ENCODE measurements at regions not wholly inside any gene's neighbourhood (a gene's known extent, or its start where the extent isn't known, plus 50 kb on each side); places are given as distances from the start of the nearest gene placed in this dataset.

GRCh38 chr13:90382425-90382824, 965.1 kb upstream of the MIR17HG start:
- TF ChIP-seq CTCF (IDR thresholded peaks at IDR 0.05) = no peak
- Histone ChIP-seq H3K36me3 (no peaks in the 10 kb centered on the region), H3K4me3 (no peak overlapping the region), H3K27ac (no peak overlapping the region), H3K27me3 (no peaks in the 10 kb centered on the region), H3K9me3 (no peaks in the 10 kb centered on the region), H3K4me1 (no peaks in the 10 kb centered on the region)
- intact Hi-C loops (cut with DNase I) = no loop called here
- DNase-seq (ENCODE audit: low spot score in 2 of 2) = no peak

- Histone ChIP-seq H3K27ac (no peak overlapping the region), H3K4me1 (no peaks in the 10 kb centered on the region), H3K27me3 (no peaks in the 10 kb centered on the region), H3K4me3 (no peak overlapping the region), H3K9me3 (no peaks in the 10 kb centered on the region), H3K36me3 (no peaks in the 10 kb centered on the region)
- intact Hi-C loops (cut with DNase I) = no loop called here
- no peak for DNase-seq (ENCODE audit: low spot score in 2 of 2)
- TF ChIP-seq CTCF (IDR thresholded peaks at IDR 0.05) = no peak
Measured at GRCh38 chr13:90385781-90386489, 961.6 kb upstream of the MIR17HG start.

- no peak for DNase-seq (ENCODE audit: low spot score in 2 of 2)
- Histone ChIP-seq H3K36me3 (no peaks in the 10 kb centered on the region), H3K27me3 (no peaks in the 10 kb centered on the region), H3K4me3 (no peak overlapping the region), H3K9me3 (peaks cover 0 to 8% of the 10 kb centered on the region in 2 donors), H3K27ac (no peak overlapping the region), H3K4me1 (no peaks in the 10 kb centered on the region)
- no peak for TF ChIP-seq CTCF (IDR thresholded peaks at IDR 0.05)
- intact Hi-C loops (cut with DNase I) = no loop called here
Measured at GRCh38 chr13:90388887-90389452, 958.5 kb upstream of the MIR17HG start.

GRCh38 chr13:90389537-90389936, 958.0 kb upstream of the MIR17HG start:
- H3K4me1 ChIP-seq = no peaks in the 10 kb centered on the region
- H3K4me3 ChIP-seq = no peak overlapping the region
- DNase-seq (ENCODE audit: low spot score in 2 of 2) = no peak
- H3K36me3 ChIP-seq = no peaks in the 10 kb centered on the region
- H3K27me3 ChIP-seq = no peaks in the 10 kb centered on the region
- no peak overlapping the region for H3K27ac ChIP-seq
- peaks cover 0 to 8% of the 10 kb centered on the region in 2 donors for H3K9me3 ChIP-seq
- intact Hi-C loops (cut with DNase I) = no loop called here
- TF ChIP-seq CTCF (IDR thresholded peaks at IDR 0.05) = no peak

- intact Hi-C loops (cut with DNase I) = no loop called here
- H3K4me3 ChIP-seq = no peak overlapping the region
- no peaks in the 10 kb centered on the region for H3K4me1 ChIP-seq
- no peaks in the 10 kb centered on the region for H3K36me3 ChIP-seq
- DNase-seq (ENCODE audit: low spot score in 2 of 2) = no peak
- H3K27me3 ChIP-seq = no peaks in the 10 kb centered on the region
- H3K9me3 ChIP-seq = peaks cover 0 to 8% of the 10 kb centered on the region in 2 donors
- no peak overlapping the region for H3K27ac ChIP-seq
- no peak for TF ChIP-seq CTCF (IDR thresholded peaks at IDR 0.05)
Measured at GRCh38 chr13:90393408-90393807, 954.1 kb upstream of the MIR17HG start.
